Right renal cortex interstitium (tissue), 3 donors: ENCODE measurements at regions not wholly inside any gene's neighbourhood (a gene's known extent, or its start where the extent isn't known, plus 50 kb on each side); places are given as distances from the start of the nearest gene placed in this dataset.

ENCODE experiments used
- DNase-seq, 3 donors: peaks; one replicate each; pipeline ENCODE4 v3.0.0-alpha.2; 2013; ENCODE audit warnings: low read depth in 3 of 3, low spot score in 2 of 3

- DNase-seq, result no peak
These were observed 1017.1 kb upstream of the EEF2KMT start for GRCh38 chr16:6114691-6115090.

GRCh38 chr16:6113749-6114148 is 1016.2 kb upstream of the EEF2KMT start:
- no peak for DNase-seq

GRCh38 chr16:6112700-6113099 is 1015.1 kb upstream of the EEF2KMT start:
- DNase-seq, result no peak

- DNase-seq, result no peak
These were observed 1013.8 kb upstream of the EEF2KMT start for GRCh38 chr16:6111390-6111789.

- no peak for DNase-seq
These were observed 1012.8 kb upstream of the EEF2KMT start for GRCh38 chr16:6110346-6110745.

GRCh38 chr16:6106061-6106460 is 1008.5 kb upstream of the EEF2KMT start:
- no peak for DNase-seq

GRCh38 chr16:6105115-6105514 is 1007.5 kb upstream of the EEF2KMT start:
- DNase-seq, result no peak

- no peak for DNase-seq
These were observed 1006.8 kb upstream of the EEF2KMT start for GRCh38 chr16:6104428-6104827.

- DNase-seq, result no peak
These were observed 1006.0 kb upstream of the EEF2KMT start for GRCh38 chr16:6103561-6103960.

- DNase-seq, result no peak
These were observed 1001.5 kb upstream of the EEF2KMT start for GRCh38 chr16:6099102-6099501.

- DNase-seq, result no peak
These were observed 999.5 kb upstream of the EEF2KMT start for GRCh38 chr16:6096931-6097670.

- no peak for DNase-seq
These were observed 997.8 kb upstream of the EEF2KMT start for GRCh38 chr16:6095414-6095813.

GRCh38 chr16:6091021-6091420 is 993.4 kb upstream of the EEF2KMT start:
- no peak for DNase-seq

- DNase-seq, result peak; percentile 19 to 31 (median 19)
These were observed 983.9 kb upstream of the EEF2KMT start for GRCh38 chr16:6081320-6081976.

GRCh38 chr16:6076631-6077030 is 979.0 kb upstream of the EEF2KMT start:
- DNase-seq, result no peak

- no peak for DNase-seq
These were observed 970.5 kb upstream of the EEF2KMT start for GRCh38 chr16:6068063-6068462.

- no peak for DNase-seq
These were observed 969.1 kb upstream of the EEF2KMT start for GRCh38 chr16:6066652-6067051.

GRCh38 chr16:6063526-6063925 is 965.9 kb upstream of the EEF2KMT start:
- no peak for DNase-seq

- DNase-seq, result no peak
These were observed 962.1 kb upstream of the EEF2KMT start for GRCh38 chr16:6059671-6060070.

- DNase-seq, result no peak
These were observed 960.2 kb upstream of the EEF2KMT start for GRCh38 chr16:6057821-6058220.

GRCh38 chr16:6048017-6048416 is 950.4 kb upstream of the EEF2KMT start:
- no peak for DNase-seq

GRCh38 chr16:6047325-6047724 is 949.7 kb upstream of the EEF2KMT start:
- DNase-seq, result no peak
